ENCODE measurements at regions not wholly inside any gene's neighbourhood (a gene's known extent, or its start where the extent isn't known, plus 50 kb on each side); places are given as distances from the start of the nearest gene placed in this dataset.

GRCh38 chr11:64474680-64475079 is 81.1 kb upstream of the SLC22A11 start:
- H3K4me1 Mint-ChIP-seq = peaks cover 6% of the 10 kb centered on the region
- Histone ChIP-seq H3K27ac (no peak overlapping the region), H3K9ac (no peak overlapping the region), H3K4me2 (no peak overlapping the region), H3K9me3 (ENCODE audit: low read depth) (no peaks in the 10 kb centered on the region), H3K36me3 (no peaks in the 10 kb centered on the region), H2AFZ (replicated peaks) (no peak overlapping the region), H3F3A (ENCODE audit: low read depth) (no peaks in the 10 kb centered on the region), H3K79me2 (ENCODE audit: low read depth) (no peaks in the 10 kb centered on the region), H3K27me3 (peaks cover 6% of the 10 kb centered on the region), H3K4me1 (no peaks in the 10 kb centered on the region), H4K20me1 (ENCODE audit: low read depth) (no peaks in the 10 kb centered on the region), H3K4me3 (no peak overlapping the region)
- no peak for DNase-seq (ENCODE audit: low spot score)
- no peak overlapping the region for H3K27ac Mint-ChIP-seq
- peaks cover 9% of the 10 kb centered on the region for H3K27me3 Mint-ChIP-seq (ENCODE audit: insufficient read depth, low read depth)
- H3K4me3 Mint-ChIP-seq = no peak overlapping the region
- no peaks in the 10 kb centered on the region for H3K36me3 Mint-ChIP-seq
- peaks cover 5% of the 10 kb centered on the region for H3K9me3 Mint-ChIP-seq
- TF ChIP-seq, protein P1, sequence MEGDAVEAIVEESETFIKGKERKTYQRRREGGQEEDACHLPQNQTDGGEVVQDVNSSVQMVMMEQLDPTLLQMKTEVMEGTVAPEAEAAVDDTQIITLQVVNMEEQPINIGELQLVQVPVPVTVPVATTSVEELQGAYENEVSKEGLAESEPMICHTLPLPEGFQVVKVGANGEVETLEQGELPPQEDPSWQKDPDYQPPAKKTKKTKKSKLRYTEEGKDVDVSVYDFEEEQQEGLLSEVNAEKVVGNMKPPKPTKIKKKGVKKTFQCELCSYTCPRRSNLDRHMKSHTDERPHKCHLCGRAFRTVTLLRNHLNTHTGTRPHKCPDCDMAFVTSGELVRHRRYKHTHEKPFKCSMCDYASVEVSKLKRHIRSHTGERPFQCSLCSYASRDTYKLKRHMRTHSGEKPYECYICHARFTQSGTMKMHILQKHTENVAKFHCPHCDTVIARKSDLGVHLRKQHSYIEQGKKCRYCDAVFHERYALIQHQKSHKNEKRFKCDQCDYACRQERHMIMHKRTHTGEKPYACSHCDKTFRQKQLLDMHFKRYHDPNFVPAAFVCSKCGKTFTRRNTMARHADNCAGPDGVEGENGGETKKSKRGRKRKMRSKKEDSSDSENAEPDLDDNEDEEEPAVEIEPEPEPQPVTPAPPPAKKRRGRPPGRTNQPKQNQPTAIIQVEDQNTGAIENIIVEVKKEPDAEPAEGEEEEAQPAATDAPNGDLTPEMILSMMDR (IDR thresholded peaks at IDR 0.05) = no peak
- TF ChIP-seq EZH2phosphoT487 (IDR thresholded peaks at IDR 0.05) (no peak), EZH2 (IDR thresholded peaks at IDR 0.05) (no peak)

DNA sequence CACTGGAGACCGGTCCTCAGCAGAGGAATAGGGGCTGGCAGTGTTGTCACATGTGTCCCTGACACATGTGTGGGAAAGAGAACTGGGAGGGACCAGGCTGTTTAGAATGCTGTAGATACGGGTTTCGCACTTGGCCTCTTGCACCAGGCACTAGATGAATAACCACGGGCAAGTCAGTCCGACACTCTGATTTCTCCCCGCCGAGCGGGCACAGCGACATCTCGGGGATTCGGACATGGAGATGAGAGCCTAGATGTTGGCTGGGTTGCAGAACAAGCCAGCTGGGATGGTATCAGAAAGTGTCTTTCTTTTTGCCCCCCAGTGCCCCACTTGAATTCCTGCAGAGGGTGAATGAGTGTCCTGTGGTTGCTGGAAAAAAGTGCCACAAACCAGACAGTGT is 80.6 kb upstream of the SLC22A11 start:
- H3K36me3 ChIP-seq = no peaks in the 10 kb centered on the region
- no peaks in the 10 kb centered on the region for H3K79me2 ChIP-seq (ENCODE audit: low read depth)
- no peak for DNase-seq (ENCODE audit: low spot score)

DNA sequence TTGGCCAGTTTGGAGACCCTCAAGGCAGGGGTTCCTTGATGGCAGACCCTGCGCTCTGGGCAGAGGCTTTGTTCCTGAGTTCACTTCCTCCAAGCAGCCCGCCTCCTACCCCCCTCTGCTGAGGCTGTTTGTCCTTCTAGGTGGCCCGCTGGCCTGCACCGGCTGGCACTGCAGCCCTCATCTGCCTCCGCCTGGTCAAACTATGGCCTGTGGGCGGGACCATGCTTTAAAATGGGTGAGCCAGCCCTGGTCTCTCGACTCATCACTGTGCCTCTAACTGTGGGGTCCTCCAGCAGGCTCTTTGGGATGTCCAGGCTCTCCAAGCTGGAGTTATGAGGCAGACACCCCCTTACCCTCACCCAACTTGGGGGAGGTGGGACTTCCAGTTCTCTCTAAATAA is 78.9 kb upstream of the SLC22A11 start:
- peaks cover 9% of the 10 kb centered on the region for H3K27me3 Mint-ChIP-seq (ENCODE audit: insufficient read depth, low read depth)
- Histone ChIP-seq H3K27me3 (no peaks in the 10 kb centered on the region), H3K4me1 (no peaks in the 10 kb centered on the region), H3K4me2 (no peak overlapping the region), H3F3A (ENCODE audit: low read depth) (no peaks in the 10 kb centered on the region), H3K9me3 (ENCODE audit: low read depth) (no peaks in the 10 kb centered on the region), H4K20me1 (ENCODE audit: low read depth) (no peaks in the 10 kb centered on the region), H3K4me3 (no peak overlapping the region), H3K27ac (no peak overlapping the region), H3K79me2 (ENCODE audit: low read depth) (no peaks in the 10 kb centered on the region), H3K36me3 (no peaks in the 10 kb centered on the region), H3K9ac (no peak overlapping the region), H2AFZ (replicated peaks) (no peak overlapping the region)
- TF ChIP-seq EZH2phosphoT487 (IDR thresholded peaks at IDR 0.05) (no peak), EZH2 (IDR thresholded peaks at IDR 0.05) (no peak)
- TF ChIP-seq, protein P1 (IDR thresholded peaks at IDR 0.05) = no peak
- DNase-seq (ENCODE audit: low spot score) = no peak
- H3K9me3 Mint-ChIP-seq = no peaks in the 10 kb centered on the region
- no peaks in the 10 kb centered on the region for H3K36me3 Mint-ChIP-seq
- peaks cover 6% of the 10 kb centered on the region for H3K4me1 Mint-ChIP-seq
- no peak overlapping the region for H3K4me3 Mint-ChIP-seq
- no peak overlapping the region for H3K27ac Mint-ChIP-seq

More for the DNA sequence above, 80.6 kb upstream of the SLC22A11 start:
- Histone ChIP-seq H3K4me2 (no peak overlapping the region), H3K27ac (no peak overlapping the region), H3K9ac (no peak overlapping the region), H4K20me1 (ENCODE audit: low read depth) (no peaks in the 10 kb centered on the region), H3K27me3 (peaks cover 4% of the 10 kb centered on the region), H2AFZ (replicated peaks) (no peak overlapping the region), H3K4me3 (no peak overlapping the region), H3K4me1 (no peaks in the 10 kb centered on the region), H3K9me3 (ENCODE audit: low read depth) (no peaks in the 10 kb centered on the region), H3F3A (ENCODE audit: low read depth) (no peaks in the 10 kb centered on the region)
- peaks cover 6% of the 10 kb centered on the region for H3K4me1 Mint-ChIP-seq
- H3K27ac Mint-ChIP-seq = no peak overlapping the region
- TF ChIP-seq, protein P1 (IDR thresholded peaks at IDR 0.05) = no peak
- TF ChIP-seq EZH2phosphoT487 (IDR thresholded peaks at IDR 0.05) (no peak), EZH2 (IDR thresholded peaks at IDR 0.05) (no peak)
- H3K4me3 Mint-ChIP-seq = no peak overlapping the region
- H3K27me3 Mint-ChIP-seq (ENCODE audit: insufficient read depth, low read depth) = peaks cover 9% of the 10 kb centered on the region
- H3K36me3 Mint-ChIP-seq = no peaks in the 10 kb centered on the region
- peaks cover 5% of the 10 kb centered on the region for H3K9me3 Mint-ChIP-seq
